ENCODE measurements at regions not wholly inside any gene's neighbourhood (a gene's known extent, or its start where the extent isn't known, plus 50 kb on each side); places are given as distances from the start of the nearest gene placed in this dataset.

DNA sequence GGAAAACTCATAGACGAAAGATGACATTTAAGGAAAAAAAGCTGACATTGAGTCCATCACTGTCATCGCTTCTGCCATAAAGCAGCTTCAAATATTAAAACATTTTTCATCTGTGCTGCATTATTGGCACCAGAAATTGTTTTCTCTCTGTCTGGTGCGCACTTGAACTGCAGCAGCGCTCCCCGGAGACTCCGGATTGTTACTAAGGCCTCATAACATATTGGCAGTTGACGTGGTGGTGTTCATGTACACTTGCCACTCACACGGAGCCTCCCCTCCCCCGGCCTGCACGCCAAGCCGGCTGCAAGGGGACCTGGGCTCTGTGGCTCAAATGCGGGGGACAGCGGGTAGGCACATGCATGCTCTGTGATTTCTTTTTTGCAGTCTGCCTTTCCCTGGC lies 203.2 kb downstream of the TSHZ3 start:
- Histone ChIP-seq H3K36me3 (no peaks in the 10 kb centered on the region), H3K4me1 (no peaks in the 10 kb centered on the region), H3F3A (ENCODE audit: low read depth) (no peaks in the 10 kb centered on the region), H3K9me3 (ENCODE audit: low read depth) (no peaks in the 10 kb centered on the region), H3K27ac (no peak overlapping the region), H2AFZ (replicated peaks) (no peak overlapping the region), H4K20me1 (ENCODE audit: low read depth) (no peaks in the 10 kb centered on the region), H3K79me2 (ENCODE audit: low read depth) (no peaks in the 10 kb centered on the region), H3K4me2 (no peak overlapping the region), H3K27me3 (no peaks in the 10 kb centered on the region), H3K9ac (no peak overlapping the region), H3K4me3 (no peak overlapping the region)
- peaks cover 2% of the 10 kb centered on the region for H3K27me3 Mint-ChIP-seq (ENCODE audit: insufficient read depth, low read depth)
- no peak overlapping the region for H3K4me3 Mint-ChIP-seq
- no peak overlapping the region for H3K27ac Mint-ChIP-seq
- peaks cover 14% of the 10 kb centered on the region for H3K4me1 Mint-ChIP-seq
- TF ChIP-seq EZH2phosphoT487 (IDR thresholded peaks at IDR 0.05): no peak
- TF ChIP-seq EZH2 (IDR thresholded peaks at IDR 0.05): no peak
- TF ChIP-seq, protein P1, sequence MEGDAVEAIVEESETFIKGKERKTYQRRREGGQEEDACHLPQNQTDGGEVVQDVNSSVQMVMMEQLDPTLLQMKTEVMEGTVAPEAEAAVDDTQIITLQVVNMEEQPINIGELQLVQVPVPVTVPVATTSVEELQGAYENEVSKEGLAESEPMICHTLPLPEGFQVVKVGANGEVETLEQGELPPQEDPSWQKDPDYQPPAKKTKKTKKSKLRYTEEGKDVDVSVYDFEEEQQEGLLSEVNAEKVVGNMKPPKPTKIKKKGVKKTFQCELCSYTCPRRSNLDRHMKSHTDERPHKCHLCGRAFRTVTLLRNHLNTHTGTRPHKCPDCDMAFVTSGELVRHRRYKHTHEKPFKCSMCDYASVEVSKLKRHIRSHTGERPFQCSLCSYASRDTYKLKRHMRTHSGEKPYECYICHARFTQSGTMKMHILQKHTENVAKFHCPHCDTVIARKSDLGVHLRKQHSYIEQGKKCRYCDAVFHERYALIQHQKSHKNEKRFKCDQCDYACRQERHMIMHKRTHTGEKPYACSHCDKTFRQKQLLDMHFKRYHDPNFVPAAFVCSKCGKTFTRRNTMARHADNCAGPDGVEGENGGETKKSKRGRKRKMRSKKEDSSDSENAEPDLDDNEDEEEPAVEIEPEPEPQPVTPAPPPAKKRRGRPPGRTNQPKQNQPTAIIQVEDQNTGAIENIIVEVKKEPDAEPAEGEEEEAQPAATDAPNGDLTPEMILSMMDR (IDR thresholded peaks at IDR 0.05): no peak
- DNase-seq (ENCODE audit: low spot score): no peak
- H3K36me3 Mint-ChIP-seq: no peaks in the 10 kb centered on the region
- H3K9me3 Mint-ChIP-seq: no peaks in the 10 kb centered on the region

DNA sequence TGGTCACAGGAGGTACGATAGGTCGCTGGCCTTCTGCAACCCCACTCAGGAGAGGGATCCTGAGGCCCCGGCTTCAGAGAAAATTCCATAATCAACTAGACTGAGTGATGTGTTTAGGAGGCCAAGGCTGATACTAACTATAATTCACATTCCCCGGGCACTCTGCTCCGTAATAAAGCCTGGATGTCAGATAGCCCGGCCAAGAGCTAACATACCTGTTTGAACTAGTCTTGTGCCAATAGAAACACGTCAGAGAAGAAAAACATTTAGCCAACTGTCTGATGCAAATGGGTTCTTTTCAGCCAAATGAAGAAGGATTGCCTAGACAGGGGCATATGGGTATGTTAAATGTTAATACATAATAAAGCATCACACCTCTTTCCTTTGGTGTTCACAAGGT lies 204.2 kb downstream of the TSHZ3 start:
- H3K4me1 ChIP-seq: no peaks in the 10 kb centered on the region
- Mint-ChIP-seq H3K36me3 (no peaks in the 10 kb centered on the region), H3K27me3 (ENCODE audit: insufficient read depth, low read depth) (peaks cover 2% of the 10 kb centered on the region), H3K4me3 (no peak overlapping the region), H3K9me3 (no peaks in the 10 kb centered on the region), H3K27ac (no peak overlapping the region), H3K4me1 (peaks cover 14% of the 10 kb centered on the region)
- H3K27ac ChIP-seq: no peak overlapping the region
- no peaks in the 10 kb centered on the region for H3K36me3 ChIP-seq
- no peaks in the 10 kb centered on the region for H3F3A ChIP-seq (ENCODE audit: low read depth)
- no peaks in the 10 kb centered on the region for H3K79me2 ChIP-seq (ENCODE audit: low read depth)
- no peak overlapping the region for H3K4me2 ChIP-seq
- H3K27me3 ChIP-seq: no peaks in the 10 kb centered on the region
- H3K9ac ChIP-seq: no peak overlapping the region
- no peak overlapping the region for H3K4me3 ChIP-seq
- H3K9me3 ChIP-seq (ENCODE audit: low read depth): no peaks in the 10 kb centered on the region
- no peak overlapping the region for H2AFZ ChIP-seq (replicated peaks)
- no peak for DNase-seq (ENCODE audit: low spot score)
- TF ChIP-seq EZH2phosphoT487 (IDR thresholded peaks at IDR 0.05) (no peak), EZH2 (IDR thresholded peaks at IDR 0.05) (no peak)
- TF ChIP-seq, protein P1 (IDR thresholded peaks at IDR 0.05): no peak
- no peaks in the 10 kb centered on the region for H4K20me1 ChIP-seq (ENCODE audit: low read depth)

DNA sequence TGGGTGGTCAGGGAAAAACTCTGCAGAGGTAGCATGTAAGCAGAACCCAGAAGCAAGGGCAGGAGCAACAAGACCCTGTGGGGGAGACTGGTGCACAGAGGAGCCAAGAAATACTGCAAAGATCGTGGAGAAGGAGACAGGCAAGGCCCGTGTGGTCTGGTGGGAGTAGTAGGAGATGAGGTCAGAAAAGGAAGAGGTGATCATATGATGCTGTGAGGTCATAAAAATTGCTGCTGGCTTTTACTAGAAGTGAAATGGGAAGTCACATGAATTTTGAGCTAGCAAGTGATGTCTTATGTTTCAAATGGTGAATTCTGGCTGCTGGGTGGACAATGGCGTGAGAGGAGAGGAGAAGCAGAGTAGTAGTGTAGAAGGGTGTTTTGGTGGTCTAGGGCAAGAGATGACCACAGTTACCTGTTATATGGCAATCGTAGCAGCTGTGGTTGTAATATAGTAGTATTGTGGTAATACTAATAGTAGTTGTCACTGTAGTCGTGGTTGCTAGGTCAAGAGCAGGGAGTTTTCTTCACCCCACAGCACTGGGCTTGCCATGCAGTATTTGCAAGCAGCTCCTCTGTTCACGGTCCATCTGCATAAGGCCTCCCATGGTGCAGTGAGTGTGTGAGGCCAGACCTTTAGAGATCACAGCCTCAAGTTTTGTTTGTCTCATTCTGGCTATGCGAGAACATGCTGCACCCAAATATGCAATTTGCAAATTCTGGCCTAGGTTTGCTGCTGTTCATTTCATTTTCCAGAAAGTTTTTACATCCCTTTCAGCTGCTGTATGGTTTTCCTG lies 205.0 kb downstream of the TSHZ3 start:
- no peaks in the 10 kb centered on the region for H3K4me1 ChIP-seq
- no peak overlapping the region for H3K4me3 ChIP-seq
- Mint-ChIP-seq H3K27me3 (ENCODE audit: insufficient read depth, low read depth) (peaks cover 2% of the 10 kb centered on the region), H3K36me3 (no peaks in the 10 kb centered on the region), H3K27ac (no peak overlapping the region), H3K4me1 (peaks cover 10% of the 10 kb centered on the region), H3K9me3 (no peaks in the 10 kb centered on the region), H3K4me3 (no peak overlapping the region)
- H3F3A ChIP-seq (ENCODE audit: low read depth): no peaks in the 10 kb centered on the region
- no peak overlapping the region for H3K4me2 ChIP-seq
- H3K9ac ChIP-seq: no peak overlapping the region
- no peak overlapping the region for H3K27ac ChIP-seq
- no peaks in the 10 kb centered on the region for H3K27me3 ChIP-seq
- no peaks in the 10 kb centered on the region for H4K20me1 ChIP-seq (ENCODE audit: low read depth)
- TF ChIP-seq, protein P1 (IDR thresholded peaks at IDR 0.05): no peak
- TF ChIP-seq EZH2phosphoT487 (IDR thresholded peaks at IDR 0.05) (no peak), EZH2 (IDR thresholded peaks at IDR 0.05) (no peak)
- no peak for DNase-seq (ENCODE audit: low spot score)
- H2AFZ ChIP-seq (replicated peaks): no peak overlapping the region
- H3K79me2 ChIP-seq (ENCODE audit: low read depth): no peaks in the 10 kb centered on the region
- H3K9me3 ChIP-seq (ENCODE audit: low read depth): no peaks in the 10 kb centered on the region
- no peaks in the 10 kb centered on the region for H3K36me3 ChIP-seq

Measured in neural progenitor cell (in vitro differentiated cells).